Neural cell (in vitro differentiated cells): ENCODE measurements at regions not wholly inside any gene's neighbourhood (a gene's known extent, or its start where the extent isn't known, plus 50 kb on each side); places are given as distances from the start of the nearest gene placed in this dataset.

ENCODE experiments used
- H2AFZ ChIP-seq: fragments of 200-600, 300-800 bp; sonication (generic), shearing (Covaris generic); 2 replicates; pipeline ENCODE4 v1.6.0; 2014; ENCODE audit warnings: low read depth, mild to moderate bottlenecking, antibody characterized with exemption, low read length, moderate library complexity
- H3F3A ChIP-seq: fragments of 200-600 bp; shearing (Covaris generic); 2 replicates; pipeline ENCODE4 v1.6.1; 2016; ENCODE audit warnings: mild to moderate bottlenecking, moderate library complexity, mixed read lengths, antibody characterized with exemption, low read length; ENCODE audit not compliant: insufficient read depth, poor library complexity, severe bottlenecking
- H3K27ac ChIP-seq: fragments of 200-600, 300-800 bp; sonication (generic), shearing (Covaris generic); 2 replicates; pipeline ENCODE4 v1.5.1; 2014; ENCODE audit warnings: mild to moderate bottlenecking, low read length, moderate library complexity
- H3K27me3 ChIP-seq: fragments of 300-800, 200-600 bp; sonication (generic), shearing (Covaris generic); 2 replicates; pipeline ENCODE4 v1.6.0; 2014; ENCODE audit warnings: mild to moderate bottlenecking, low read depth, low read length, moderate library complexity; ENCODE audit not compliant: insufficient read depth
- H3K36me3 ChIP-seq: fragments of 300-800, 200-600 bp; sonication (generic), shearing (Covaris generic); 2 replicates; pipeline ENCODE4 v1.5.1; 2014; ENCODE audit warnings: mild to moderate bottlenecking, antibody characterized with exemption, low read length, moderate library complexity; ENCODE audit not compliant: insufficient read depth
- H3K4me2 ChIP-seq: fragments of 300-800, 200-600 bp; sonication (generic), shearing (Covaris generic); 2 replicates; pipeline ENCODE4 v1.6.0; 2014; ENCODE audit warnings: mild to moderate bottlenecking, low read length
- H3K4me3 ChIP-seq: fragments of 300-800, 200-600 bp; sonication (generic), shearing (Covaris generic); 2 replicates; pipeline ENCODE4 v1.5.1; 2014; ENCODE audit warnings: mild to moderate bottlenecking, low read length, moderate library complexity
- H3K79me2 ChIP-seq: fragments of 200-600 bp; shearing (Covaris generic); replicated peaks from 2 replicates; pipeline ENCODE4 v1.6.0; 2014; ENCODE audit warnings: mild to moderate bottlenecking, low read length, moderate library complexity; ENCODE audit not compliant: insufficient read depth
- H3K9ac ChIP-seq: fragments of 300-800, 200-600 bp; sonication (generic), shearing (Covaris generic); 2 replicates; pipeline ENCODE4 v1.6.1; 2016; ENCODE audit warnings: mild to moderate bottlenecking, low read length, mixed read lengths
- H3K9me2 ChIP-seq: fragments of 200-600 bp; shearing (Covaris generic); 2 replicates; pipeline ENCODE4 v1.6.1; 2016; ENCODE audit warnings: mild to moderate bottlenecking, low read length, mixed read lengths; ENCODE audit not compliant: insufficient read depth
- H3K9me3 ChIP-seq: fragments of 200-600, 300-800 bp; sonication (generic), shearing (Covaris generic); 2 replicates; pipeline ENCODE4 v1.6.1; 2016; ENCODE audit warnings: mild to moderate bottlenecking, mixed run types, low read length, moderate library complexity, mixed read lengths
- H4K20me1 ChIP-seq: fragments of 200-600 bp; shearing (Covaris generic); 2 replicates; pipeline ENCODE4 v1.6.1; 2016; ENCODE audit warnings: mild to moderate bottlenecking, mixed run types; ENCODE audit not compliant: insufficient read depth
- CTCF ChIP-seq: fragments of 450-650 bp; IDR thresholded peaks from 2 replicates; pipeline ENCODE4 v1.5.1; 2014; ENCODE audit warnings: antibody characterized with exemption, mild to moderate bottlenecking, moderate library complexity; ENCODE audit not compliant: poor library complexity, severe bottlenecking
- EP300 ChIP-seq: fragments of 450-650 bp; conservative IDR thresholded peaks from 2 replicates; pipeline ENCODE4 v1.6.1; 2014; ENCODE audit warnings: antibody characterized with exemption, mild to moderate bottlenecking, moderate library complexity; ENCODE audit not compliant: poor library complexity, severe bottlenecking
- EZH2 ChIP-seq: fragments of 200-600, 300-800 bp; shearing (Covaris generic), sonication (generic); IDR thresholded peaks from 2 replicates; pipeline ENCODE4 v1.6.1; 2014; ENCODE audit warnings: antibody characterized with exemption, low read length, borderline replicate concordance, mild to moderate bottlenecking; ENCODE audit not compliant: insufficient read depth, poor library complexity, severe bottlenecking
- MXI1 ChIP-seq: fragments of 450-650 bp; conservative IDR thresholded peaks from 2 replicates; pipeline ENCODE4 v1.6.1; 2014; ENCODE audit warnings: antibody characterized with exemption, mild to moderate bottlenecking; ENCODE audit not compliant: poor library complexity, severe bottlenecking
- POLR2AphosphoS5 ChIP-seq: IDR thresholded peaks from 2 replicates; pipeline ENCODE4 v1.6.1; 2012
- RAD21 ChIP-seq: fragments of 450-650 bp; conservative IDR thresholded peaks from 2 replicates; pipeline ENCODE4 v1.6.1; 2014; ENCODE audit warnings: antibody characterized with exemption, mild to moderate bottlenecking, moderate library complexity
- REST ChIP-seq: IDR thresholded peaks from 2 replicates; pipeline ENCODE4 v1.6.1; 2012; ENCODE audit warnings: borderline replicate concordance
- SMC3 ChIP-seq: fragments of 450-650 bp; conservative IDR thresholded peaks from 2 replicates; pipeline ENCODE4 v1.6.1; 2014; ENCODE audit warnings: antibody characterized with exemption, mild to moderate bottlenecking, moderate library complexity; ENCODE audit not compliant: poor library complexity
- TAF1 ChIP-seq: IDR thresholded peaks from 2 replicates; pipeline ENCODE4 v1.6.1; 2012; ENCODE audit warnings: low read depth

DNA sequence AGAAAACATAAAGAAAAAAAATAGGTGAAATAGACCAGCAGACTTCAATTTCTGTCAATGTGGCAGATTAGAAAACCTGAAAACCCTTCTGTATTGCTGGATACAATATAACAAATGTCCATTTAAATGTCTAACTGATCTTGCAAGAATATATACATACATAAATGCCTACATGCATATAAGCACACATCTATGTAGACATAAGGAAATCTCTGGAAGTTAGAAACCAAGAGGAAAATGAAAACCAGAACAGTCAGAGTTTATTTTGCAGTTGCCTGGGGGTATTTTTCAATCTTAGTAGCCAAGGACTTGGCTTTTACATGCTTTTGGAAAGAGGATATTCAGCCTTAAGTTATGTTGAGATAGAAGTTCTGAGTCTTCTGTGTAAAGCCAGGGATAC is 184.0 kb downstream of the RPS12 start:
- TF ChIP-seq SMC3 (no peak), CTCF (no peak), EZH2 (no peak), TAF1 (no peak), REST (no peak), MXI1 (no peak), EP300 (no peak), RAD21 (no peak), POLR2AphosphoS5 (no peak)
- Histone ChIP-seq H3K27me3 (no peaks in the 10 kb centered on the region), H3K4me3 (no peak overlapping the region)

DNA sequence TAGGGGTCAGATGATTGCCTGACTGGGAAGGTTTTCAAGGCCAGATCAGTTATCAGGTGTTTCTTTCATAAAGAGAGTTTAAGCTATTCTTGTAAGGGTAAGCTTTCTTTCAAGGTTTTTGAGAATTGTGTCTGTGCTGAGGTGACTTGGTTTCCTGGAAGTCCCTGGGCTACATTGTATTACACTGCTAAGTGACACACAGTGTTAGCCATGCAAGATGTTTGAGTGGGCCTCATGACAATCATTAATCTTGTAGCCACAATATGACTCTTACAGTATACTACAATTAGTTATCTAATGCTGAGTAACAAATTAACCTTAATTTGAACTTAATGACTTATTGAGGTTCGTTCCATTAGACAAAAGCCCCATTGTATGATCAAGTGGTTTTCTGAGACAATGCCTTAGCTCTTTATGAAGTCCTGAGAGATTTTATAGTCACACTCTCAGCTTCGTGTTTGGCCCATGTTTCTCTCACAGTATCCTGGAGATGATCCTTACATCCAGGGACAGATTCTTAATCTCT is 186.7 kb downstream of the RPS12 start:
- H3K27ac ChIP-seq = no peak overlapping the region
- no peak overlapping the region for H2AFZ ChIP-seq
- H3K36me3 ChIP-seq = no peaks in the 10 kb centered on the region
- H4K20me1 ChIP-seq = no peaks in the 10 kb centered on the region
- H3K9ac ChIP-seq = no peak overlapping the region
- no peak for TF ChIP-seq EP300
- TF ChIP-seq EZH2 = no peak
- TF ChIP-seq SMC3 = no peak
- TF ChIP-seq POLR2AphosphoS5 = no peak
- no peak for TF ChIP-seq TAF1
- TF ChIP-seq MXI1 = no peak
- TF ChIP-seq CTCF = no peak
- no peak for TF ChIP-seq RAD21
- no peak for TF ChIP-seq REST
- no peaks in the 10 kb centered on the region for H3K27me3 ChIP-seq
- no peak overlapping the region for H3K4me2 ChIP-seq
- no peak overlapping the region for H3K4me3 ChIP-seq
- no peaks in the 10 kb centered on the region for H3K9me2 ChIP-seq
- no peaks in the 10 kb centered on the region for H3K9me3 ChIP-seq
- no peaks in the 10 kb centered on the region for H3F3A ChIP-seq
- H3K79me2 ChIP-seq = no peaks in the 10 kb centered on the region

More for the DNA sequence above, 184.0 kb downstream of the RPS12 start:
- H3K36me3 ChIP-seq = no peaks in the 10 kb centered on the region
- H3K9ac ChIP-seq = no peak overlapping the region
- no peaks in the 10 kb centered on the region for H3K9me3 ChIP-seq
- H3K9me2 ChIP-seq = no peaks in the 10 kb centered on the region
- H3K79me2 ChIP-seq = no peaks in the 10 kb centered on the region
- no peak overlapping the region for H2AFZ ChIP-seq
- H3K27ac ChIP-seq = no peak overlapping the region
- H3F3A ChIP-seq = no peaks in the 10 kb centered on the region
- no peak overlapping the region for H3K4me2 ChIP-seq
- no peaks in the 10 kb centered on the region for H4K20me1 ChIP-seq
